ENCODE measurements at regions not wholly inside any gene's neighbourhood (a gene's known extent, or its start where the extent isn't known, plus 50 kb on each side); places are given as distances from the start of the nearest gene placed in this dataset.

DNA sequence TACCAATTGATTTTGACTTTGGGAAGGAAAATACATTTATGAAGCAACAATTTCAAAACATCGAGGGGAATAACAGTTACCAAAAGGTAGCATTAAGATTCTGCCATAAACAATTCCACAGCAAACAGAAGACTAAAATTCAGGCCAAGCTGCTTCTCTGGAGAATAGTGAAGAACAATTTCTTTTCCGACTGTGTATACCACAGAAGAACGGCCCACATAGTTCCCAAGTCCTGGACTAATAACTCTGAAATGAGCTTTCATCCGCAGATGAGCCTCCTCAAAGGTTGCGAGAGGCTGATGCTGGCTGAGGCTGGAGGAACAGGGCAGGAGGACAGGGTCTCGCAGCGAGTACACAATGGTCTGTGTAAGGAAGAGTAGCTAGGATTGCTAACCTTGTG is 278.9 kb upstream of the TCF4 start:
- DNase-seq = no peak

DNA sequence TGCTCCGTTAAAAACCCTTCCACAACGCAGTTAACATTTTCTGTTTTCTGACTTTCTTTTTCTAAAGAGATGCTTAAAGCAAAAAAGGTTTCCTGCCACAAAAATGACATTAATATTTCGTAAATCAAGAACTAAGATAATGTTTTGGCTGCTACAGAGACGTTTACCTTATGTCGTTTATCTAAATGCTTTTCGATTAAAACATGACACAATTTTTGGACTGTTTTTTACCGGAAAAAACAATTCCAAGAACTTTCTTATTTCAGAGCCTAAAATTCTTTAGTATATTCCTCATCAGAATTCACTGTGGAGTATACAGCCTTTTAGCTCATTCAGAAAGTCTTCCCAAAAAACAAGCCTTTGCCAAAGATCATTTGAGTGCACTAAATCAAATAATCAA is 278.0 kb upstream of the TCF4 start:
- no peak for DNase-seq

DNA sequence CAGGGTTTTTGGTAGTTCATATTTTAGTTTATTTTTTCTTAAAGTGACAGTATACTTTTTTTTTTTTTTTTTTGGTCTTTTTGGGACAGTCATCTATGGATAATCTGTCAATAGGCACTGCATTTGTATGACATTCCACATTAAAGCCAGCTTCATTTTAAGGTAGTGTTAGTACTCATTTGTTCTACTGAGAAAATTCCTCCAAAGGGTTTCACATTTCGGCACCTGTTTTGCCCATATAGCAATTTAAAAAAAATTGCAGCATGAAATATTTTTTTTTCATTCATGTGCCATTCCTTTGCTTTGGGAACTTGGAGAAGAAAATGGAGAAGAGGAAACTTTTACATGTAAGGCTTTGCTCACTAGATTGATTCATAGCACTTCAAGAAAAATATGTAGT is 276.3 kb upstream of the TCF4 start:
- DNase-seq = no peak

DNA sequence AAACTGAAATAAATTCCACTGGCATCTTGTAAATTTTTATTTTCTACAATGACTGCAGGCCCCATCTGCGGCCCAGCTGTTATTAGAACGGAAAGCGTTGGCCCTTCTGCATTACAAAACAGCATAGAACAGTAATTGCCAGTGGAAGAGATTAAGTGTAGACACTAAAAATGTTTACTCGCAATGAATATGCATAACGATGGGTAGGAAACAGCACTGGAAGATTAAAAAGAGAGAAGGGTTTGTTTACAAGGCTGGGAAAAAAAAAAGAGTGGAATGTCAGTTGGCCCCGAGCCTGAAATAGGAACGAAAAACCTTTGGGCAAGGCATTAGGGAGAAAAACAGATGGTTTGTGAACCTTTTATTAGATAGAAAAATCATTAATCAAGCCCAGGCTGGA is 275.9 kb upstream of the TCF4 start:
- DNase-seq = no peak

DNA sequence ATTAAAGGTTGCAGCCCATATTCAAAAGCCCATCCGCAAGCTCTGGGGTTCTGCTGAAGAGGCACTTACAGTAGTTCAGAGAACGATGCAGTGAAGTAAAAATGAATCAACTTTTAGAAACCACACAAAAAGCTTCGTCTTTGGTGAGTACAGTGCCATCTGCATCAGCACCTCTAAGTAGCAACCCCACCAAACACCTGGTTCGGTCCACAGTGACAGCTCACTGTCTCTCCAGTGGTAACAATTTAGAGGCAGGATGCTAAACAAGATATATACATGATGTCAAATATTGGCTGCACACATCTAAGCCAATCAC is 275.4 kb upstream of the TCF4 start:
- DNase-seq = no peak

DNA sequence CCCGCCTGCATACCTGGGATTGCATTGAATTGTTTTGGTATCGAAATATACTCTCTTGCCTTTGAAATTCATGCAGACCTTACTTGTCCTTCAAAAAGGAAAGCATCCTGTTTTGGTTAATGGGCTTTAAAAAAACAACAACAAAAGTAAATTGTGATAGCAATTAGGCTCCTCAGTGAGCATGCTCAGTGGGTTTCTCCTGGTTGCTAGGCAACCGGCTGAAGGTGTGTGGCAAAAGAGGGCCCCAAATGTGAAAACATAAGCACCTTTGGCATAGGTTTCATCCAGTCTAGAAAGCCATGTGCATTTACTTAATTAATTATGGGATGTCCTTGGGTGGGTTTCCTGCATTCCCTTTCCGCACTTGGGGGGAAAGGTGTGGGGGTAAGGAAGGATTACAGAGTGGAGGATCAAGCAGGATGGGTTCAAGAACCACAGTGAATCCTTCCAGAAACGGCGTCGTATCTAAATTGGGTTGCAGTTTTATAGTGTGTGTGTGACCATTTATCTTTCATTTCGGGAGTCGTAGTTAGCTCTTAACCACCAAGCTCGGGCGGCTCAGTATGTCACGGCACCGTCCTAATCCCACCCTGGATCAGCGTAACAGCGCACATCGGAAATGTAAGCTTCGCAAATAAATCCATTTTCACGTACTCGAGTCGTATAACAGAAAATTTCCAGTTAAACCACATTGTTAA is 274.9 kb upstream of the TCF4 start:
- DNase-seq = no peak

DNA sequence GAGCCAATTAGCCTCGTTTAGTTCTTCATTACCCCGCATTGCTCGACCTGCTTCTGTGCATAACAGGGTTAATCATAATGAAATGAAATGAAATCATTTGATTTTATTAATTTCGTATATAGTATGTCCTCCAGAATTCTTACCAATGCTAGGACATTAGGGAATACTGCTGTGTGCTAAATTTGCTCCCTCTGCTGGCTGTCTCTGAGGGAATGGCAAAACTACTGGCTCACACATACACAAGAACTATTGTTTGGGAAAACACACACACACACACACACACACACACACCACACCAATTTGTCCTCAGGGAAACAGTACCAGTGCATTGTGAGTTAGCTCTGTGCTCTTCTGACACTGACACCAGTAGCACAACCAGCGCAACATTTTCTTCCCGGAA is 273.3 kb upstream of the TCF4 start:
- DNase-seq = peak; percentile 16

DNA sequence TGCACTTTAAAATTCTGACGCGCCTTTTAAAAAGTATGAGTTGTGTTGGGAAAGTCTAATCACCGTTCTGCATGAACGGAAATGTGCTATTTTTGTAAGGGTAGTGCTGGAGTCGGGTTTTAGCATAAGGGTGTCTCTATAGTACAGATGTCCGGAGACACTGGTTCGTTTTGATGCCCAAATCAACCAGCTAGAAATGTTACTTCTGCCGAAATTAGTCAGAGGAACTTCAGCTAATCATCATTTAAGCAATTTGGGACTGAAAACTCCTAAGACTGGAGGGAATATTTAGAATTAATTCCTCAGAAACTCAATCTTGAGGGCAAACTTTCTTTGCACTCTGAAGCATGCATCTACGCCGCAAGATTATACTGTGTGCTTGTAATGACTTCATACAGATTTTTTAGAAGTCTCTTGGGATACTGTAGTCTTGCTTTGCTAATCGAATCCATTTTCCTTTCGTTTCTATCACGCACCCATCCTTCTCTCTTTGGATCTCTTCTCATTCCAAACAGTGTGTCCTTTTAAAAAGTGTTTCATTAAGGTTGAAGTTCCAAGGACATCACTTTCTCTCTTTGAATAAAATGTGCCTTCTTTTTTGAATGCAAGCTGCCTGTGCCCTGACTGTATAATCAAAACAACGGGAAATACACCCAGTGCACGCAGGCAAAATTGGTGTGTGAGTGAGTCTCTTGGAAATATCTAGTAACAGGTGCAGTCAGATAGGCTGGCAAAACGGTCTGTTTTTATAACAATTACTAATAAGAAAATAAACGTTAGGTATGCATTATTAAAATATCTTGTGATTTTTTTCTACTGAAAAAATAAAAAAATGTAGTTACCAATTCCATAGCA is 270.9 kb upstream of the TCF4 start:
- no peak for DNase-seq

DNA sequence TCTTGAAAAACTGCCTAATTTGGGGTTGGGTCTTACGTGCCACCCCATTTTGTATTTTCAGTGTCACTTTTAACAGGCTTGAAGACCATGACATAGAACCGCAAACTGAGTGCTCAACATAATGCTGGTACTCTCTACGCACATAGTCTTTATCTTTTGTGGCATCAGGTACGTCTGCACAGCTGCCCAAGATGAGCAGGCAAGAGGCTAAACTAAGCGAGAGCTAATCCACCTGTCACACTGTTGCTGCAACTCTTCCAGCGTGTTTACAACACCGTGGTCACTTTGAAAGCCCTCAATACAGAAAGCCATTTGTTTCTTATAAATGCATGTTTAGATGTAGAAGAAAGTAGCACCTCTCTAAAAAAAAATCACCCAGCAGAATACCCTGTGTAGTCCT is 270.0 kb upstream of the TCF4 start:
- no peak for DNase-seq

DNA sequence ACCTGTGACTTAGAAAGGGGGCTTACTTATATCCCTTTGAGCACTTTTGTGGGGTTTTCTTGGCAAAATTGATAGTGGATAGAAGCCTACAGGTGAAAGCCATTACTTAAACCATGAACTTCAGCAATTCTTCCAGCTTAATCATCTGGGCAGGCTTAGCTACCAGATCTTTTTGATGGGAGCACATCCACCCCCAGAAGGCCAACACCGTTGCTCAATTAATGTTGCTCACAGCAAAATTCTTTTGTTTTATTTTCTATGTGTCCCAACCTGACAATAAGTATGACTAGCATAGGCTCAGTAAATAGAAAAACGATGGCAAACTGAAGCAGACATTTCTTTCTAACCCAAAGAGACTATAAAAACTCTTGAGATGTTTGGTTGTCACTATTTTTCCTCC is 269.4 kb upstream of the TCF4 start:
- DNase-seq = no peak

DNA sequence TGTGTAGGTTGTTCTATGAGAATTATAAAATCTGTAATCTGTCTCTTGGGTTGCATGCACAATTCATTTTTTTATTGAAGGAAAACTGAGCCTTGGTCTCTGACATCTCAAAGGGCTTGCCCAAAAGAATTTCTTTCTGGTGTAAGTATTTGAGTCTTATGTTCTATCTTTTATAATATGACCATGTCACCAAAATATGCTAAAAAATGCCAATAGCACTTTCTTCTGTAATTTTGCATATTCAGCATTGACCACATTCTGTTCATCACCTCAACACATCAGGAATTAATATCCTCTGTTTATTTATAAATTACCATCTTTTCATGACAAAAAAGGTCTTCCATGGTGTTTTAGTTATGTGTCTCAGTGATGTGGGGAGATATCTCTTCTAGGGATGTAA is 268.7 kb upstream of the TCF4 start:
- no peak for DNase-seq

DNA sequence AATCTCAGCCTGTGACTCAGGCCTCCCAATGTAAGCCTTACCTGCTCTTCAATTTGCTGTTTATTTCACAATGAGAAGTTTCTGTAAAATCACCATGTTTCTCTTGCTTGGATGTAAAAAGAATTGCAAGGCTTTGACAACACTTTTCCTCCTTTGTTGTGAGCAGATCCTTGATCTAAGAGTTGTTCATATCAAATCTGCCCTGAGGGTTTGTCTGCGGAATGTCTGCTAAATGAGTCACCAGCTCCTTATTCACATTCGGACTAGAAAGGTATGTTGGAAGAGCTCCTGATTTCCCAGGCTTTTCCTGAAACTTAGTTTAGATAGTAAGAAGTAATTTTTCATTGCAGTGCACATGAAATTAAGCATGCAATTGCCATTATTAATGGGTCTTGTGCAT is 268.2 kb upstream of the TCF4 start:
- no peak for DNase-seq

DNA sequence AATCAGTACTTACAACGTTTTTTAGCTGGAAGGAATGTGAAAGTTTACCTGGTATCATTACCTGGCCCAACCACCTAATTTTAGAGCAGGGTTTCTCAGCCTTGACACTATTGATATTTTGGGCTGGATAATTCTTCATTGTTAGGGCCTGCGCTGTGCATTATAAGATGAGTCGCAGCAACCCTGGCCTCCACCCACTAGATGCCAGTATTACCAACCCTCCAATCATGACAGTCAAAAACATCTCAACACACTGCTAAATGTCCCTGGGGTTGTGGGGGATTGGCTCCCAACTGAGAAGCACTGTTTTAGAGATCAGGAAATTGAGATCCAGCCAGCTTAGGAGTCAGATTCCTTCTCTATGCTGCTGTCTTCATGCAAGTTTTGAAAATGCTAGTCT is 265.3 kb upstream of the TCF4 start:
- no peak for DNase-seq

DNA sequence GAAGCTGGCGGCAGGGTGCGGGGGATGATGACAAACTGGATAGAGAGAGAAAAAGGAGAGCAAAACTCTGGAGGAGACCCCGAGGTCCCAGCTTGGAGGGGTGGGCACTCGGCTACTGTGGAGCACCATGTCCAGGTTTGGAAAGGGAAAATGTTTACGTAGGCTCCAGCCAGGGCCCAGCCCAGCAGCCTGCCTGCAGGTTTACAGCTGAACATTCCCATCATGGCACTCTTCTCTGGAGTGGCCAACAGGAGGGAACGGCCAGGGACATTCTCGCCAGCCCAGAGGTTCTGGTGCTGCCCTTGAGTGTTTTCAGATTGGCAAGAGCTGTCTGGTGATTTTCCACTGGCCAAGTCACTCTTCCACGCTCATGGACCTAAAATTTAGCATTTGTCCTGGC is 262.9 kb upstream of the TCF4 start:
- DNase-seq = no peak

DNA sequence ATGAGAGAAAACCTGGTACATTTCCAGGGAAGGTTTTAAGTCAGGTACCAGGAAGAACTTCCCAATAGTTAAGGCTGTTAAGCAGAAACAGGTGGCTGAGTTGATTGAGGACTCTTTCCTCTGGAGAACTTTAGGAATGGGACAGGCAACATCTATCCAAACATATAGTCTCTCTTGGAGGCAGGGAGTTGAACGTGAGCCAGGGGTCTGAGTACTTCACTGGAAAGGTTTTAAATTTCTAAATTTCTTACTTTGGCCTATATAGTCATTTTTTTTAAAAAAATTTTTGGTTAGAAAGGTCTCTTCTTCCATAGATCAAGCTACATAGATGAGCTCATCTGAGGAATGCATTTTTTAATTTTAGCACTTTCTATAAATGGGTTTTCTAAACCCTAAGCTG is 261.4 kb upstream of the TCF4 start:
- DNase-seq = no peak

DNA sequence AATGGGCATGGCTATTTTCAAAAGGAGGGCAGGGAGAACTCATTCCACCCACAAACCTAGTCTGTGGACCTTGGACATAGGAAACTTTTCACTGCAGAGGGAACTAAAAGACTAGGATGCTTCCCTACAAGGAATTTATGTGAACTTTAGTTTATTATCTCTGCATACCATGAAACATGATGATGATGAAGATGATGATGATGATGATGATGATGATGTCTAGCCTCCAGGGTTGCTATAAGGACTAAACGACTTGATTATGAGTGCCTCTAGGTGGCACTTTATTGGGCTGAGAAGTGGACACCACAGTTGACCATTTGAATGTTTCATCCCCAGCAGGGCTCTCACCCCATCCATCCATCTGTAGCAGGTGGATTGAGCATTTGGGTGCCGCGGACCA is 260.0 kb upstream of the TCF4 start:
- DNase-seq = no peak

DNA sequence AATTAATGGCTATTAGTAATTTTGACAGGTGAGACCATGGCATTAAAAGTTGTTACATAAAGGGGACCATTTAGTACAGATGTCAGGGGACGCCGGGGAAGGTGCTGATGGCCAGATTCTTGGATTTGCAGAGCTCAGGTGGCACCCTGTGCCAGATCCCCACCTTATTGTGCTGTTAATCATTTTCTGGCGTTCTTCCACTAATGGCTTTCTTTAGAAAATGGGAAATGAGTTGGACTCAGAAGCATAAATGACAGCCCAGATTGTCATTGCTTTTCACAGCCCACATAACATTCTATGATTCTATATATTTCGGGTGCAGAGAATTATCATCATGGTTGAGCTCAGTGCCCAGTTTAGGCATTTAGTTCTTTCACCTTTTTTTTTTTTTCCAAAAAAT is 257.2 kb upstream of the TCF4 start:
- DNase-seq = no peak

DNA sequence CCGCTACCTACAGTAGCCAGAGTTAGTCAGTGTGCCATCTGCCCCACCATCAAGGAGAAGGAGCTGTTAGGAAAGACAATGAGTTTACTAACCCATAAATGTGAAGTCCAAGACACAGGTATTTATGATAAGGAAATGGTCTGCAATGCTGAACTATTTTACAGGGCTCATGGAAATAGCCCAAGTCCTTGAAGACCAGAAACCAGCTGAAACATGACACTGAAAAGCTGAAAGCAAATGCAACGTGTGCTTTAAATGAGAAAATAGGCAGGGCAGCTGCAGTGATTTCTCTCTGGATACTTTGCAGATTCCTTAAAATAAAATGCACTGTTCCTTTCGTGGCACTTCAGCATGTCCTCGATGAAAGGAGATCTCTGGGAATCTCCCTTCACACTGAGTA is 256.4 kb upstream of the TCF4 start:
- no peak for DNase-seq

DNA sequence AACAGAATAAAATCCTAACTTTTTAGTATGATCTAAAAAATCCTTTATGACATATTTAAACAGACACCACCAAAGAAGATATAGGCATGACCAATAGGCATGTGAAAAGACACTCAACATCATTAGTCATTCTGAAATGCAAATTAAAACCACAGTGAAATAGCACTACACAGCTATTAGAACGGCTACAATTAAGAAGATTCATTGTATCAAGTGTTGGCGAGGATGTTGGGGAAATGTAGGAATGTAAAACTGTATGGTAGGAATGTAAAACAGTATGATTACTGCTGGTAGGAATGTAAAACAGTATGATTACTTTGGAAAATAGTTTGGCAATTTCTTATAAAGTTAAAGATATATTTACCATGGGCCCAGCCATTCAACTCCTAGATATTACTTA is 253.3 kb upstream of the TCF4 start:
- DNase-seq = no peak

DNA sequence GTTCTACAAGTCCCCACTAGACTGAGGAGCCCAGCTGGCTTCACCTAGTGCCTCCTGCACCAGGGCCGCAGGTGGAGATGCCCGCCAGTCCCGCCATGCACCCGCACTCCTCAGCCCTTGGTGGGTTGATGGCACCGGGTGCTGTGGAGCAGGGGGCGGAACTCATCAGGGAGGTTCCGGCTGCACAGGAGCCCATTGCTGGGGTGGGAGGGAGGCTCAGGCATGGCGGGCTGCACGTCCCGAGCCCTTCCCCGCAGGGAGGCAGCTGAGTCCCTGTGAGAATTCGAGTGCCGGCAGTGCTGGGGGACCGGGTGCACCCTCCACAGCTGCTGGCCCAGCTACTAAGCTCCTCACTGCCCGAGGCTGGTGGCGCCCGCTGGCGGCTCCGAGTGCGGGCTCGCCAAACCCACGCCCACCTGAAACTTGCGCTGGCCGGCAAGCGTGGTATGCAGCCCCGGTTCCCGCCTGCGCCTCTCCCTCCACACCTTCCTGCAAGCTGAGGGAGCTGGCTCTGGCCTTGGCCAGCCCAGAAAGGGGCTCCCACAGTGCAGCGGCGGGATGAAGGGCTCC is 252.7 kb upstream of the TCF4 start:
- DNase-seq = no peak

DNA sequence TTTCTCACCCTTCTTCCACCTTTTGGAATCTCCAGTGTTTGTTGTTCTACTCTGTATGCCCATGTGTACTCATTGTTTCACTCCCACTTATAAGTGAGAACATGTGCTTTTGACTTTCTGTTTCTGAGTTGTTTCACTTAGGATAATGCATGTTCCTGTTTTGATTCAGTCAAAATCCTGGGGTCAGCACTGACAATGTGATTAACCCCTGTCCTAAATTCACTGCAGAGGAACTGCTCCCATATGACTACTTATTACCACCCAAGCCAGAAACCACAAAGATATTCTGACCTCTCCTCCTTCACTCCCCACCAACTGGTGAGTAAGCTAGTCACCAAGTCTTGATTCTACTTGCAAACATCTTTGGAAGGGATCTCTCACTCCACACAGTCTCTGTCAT is 251.4 kb upstream of the TCF4 start:
- DNase-seq = peak; percentile 85

DNA sequence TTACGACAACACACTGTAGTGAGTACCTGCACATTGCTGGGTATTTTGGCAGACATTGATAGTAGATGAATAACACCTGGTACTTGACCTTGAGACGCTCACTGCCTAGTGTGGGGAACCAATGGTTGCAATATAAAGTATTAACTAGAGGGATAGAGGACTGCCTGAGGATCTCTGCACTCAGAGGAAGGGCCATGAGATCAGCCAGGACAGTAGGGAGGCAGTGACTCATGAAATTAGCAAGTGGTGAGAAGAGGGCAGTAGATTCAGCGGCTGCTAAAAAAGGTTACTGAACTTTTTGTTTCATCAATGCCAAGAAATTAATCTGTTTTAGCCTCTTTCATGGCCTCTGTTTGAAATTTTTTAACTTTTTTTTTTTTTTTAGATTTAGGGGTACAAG is 250.8 kb upstream of the TCF4 start:
- peak; percentile 13 for DNase-seq

DNA sequence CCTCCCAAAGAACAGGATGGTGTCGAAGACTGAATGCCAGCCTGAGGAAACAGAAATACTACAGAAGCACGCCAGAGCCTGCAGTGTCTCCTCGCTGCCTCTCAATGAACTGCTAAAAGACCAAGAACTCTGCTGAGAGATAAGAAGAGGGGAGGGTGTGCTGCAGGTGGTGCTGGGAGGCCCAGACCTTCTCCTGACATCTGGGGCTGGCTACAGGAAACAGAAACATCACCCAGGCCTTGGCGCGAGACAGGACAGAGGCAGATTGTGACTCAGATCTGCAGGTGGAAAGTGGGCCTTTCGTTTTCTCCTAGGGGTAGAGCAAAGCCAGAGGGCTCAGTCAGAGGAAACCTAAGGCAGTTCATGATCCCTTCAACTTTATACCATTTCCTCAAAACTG is 250.3 kb upstream of the TCF4 start:
- DNase-seq = no peak

DNA sequence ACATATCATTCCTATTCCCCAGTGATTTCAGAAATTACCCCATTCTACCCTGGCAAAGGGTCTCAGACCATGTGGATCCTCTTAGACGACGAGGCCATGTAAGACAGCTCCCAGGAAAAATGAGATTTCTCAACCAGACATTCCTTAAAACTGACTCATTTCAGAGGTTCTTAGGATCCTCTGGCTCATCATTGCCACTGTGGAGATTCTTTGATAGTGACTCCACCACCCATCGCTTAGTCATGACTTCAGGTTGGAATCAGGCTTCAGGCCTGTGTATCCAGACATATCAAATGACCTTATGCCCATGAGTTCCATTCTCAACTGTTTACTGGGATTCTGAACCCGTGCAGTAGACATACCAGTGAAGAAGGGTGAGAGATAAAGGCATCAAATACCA is 245.6 kb upstream of the TCF4 start:
- no peak for DNase-seq

DNA sequence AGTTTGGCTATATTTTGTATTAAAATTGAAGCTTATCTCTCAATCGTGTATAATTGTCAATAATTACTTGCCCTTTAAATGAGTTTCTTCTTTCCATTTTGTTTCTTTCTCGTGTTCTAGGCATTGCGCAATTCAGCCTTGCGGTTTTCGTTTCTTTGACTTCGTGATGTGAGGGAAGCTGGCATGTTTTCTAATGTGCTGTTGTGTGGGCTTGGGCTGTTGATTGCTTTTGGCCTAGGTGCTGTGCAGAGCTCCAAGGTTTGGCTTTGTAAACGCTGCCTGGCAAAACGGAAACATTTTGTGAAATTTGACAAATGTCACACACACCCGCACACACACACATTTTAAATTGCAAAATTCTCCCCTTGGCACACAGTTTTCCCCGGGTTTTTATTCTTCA is 242.6 kb upstream of the TCF4 start:
- DNase-seq = peak; percentile 22
